NCI-H2227 (cell line): ENCODE measurements at regions not wholly inside any gene's neighbourhood (a gene's known extent, or its start where the extent isn't known, plus 50 kb on each side); places are given as distances from the start of the nearest gene placed in this dataset.

Source experiments
- DNase-seq: peaks from one replicate; lab custom pipeline; 2025; ENCODE audit not compliant: unreplicated experiment; lab: John Stamatoyannopoulos, UW

GRCh38 chr2:188848887-188849435 lies 125.2 kb upstream of the COL3A1 start:
- DNase-seq: no peak

- DNase-seq: no peak
Measured at GRCh38 chr2:188850786-188851185, 123.4 kb upstream of the COL3A1 start.

- DNase-seq: no peak
Measured at GRCh38 chr2:188851311-188851710, 122.9 kb upstream of the COL3A1 start.

GRCh38 chr2:188851826-188852225 lies 122.3 kb upstream of the COL3A1 start:
- DNase-seq: no peak

GRCh38 chr2:188852772-188853171 lies 121.4 kb upstream of the COL3A1 start:
- no peak for DNase-seq

GRCh38 chr2:188853307-188853706 lies 120.9 kb upstream of the COL3A1 start:
- no peak for DNase-seq

- DNase-seq: no peak
Measured at GRCh38 chr2:188865681-188866080, 108.5 kb upstream of the COL3A1 start.

- DNase-seq: no peak
Measured at GRCh38 chr2:188869550-188869949, 104.6 kb upstream of the COL3A1 start.

- no peak for DNase-seq
Measured at GRCh38 chr2:188870289-188870688, 103.9 kb upstream of the COL3A1 start.

GRCh38 chr2:188875104-188875503 lies 99.1 kb upstream of the COL3A1 start:
- no peak for DNase-seq

- DNase-seq: no peak
Measured at GRCh38 chr2:188878716-188879115, 95.5 kb upstream of the COL3A1 start.

GRCh38 chr2:188880740-188881139 lies 93.4 kb upstream of the COL3A1 start:
- DNase-seq: no peak

- DNase-seq: no peak
Measured at GRCh38 chr2:188881434-188881833, 92.7 kb upstream of the COL3A1 start.

- DNase-seq: no peak
Measured at GRCh38 chr2:188884046-188884445, 90.1 kb upstream of the COL3A1 start.

GRCh38 chr2:188884517-188884916 lies 89.7 kb upstream of the COL3A1 start:
- DNase-seq: no peak

GRCh38 chr2:188889187-188889586 lies 85.0 kb upstream of the COL3A1 start:
- no peak for DNase-seq

GRCh38 chr2:188890755-188891154 lies 83.4 kb upstream of the COL3A1 start:
- DNase-seq: no peak

GRCh38 chr2:188892636-188893035 lies 81.5 kb upstream of the COL3A1 start:
- no peak for DNase-seq

- DNase-seq: no peak
Measured at GRCh38 chr2:188893972-188894371, 80.2 kb upstream of the COL3A1 start.

- no peak for DNase-seq
Measured at GRCh38 chr2:188894979-188895378, 79.2 kb upstream of the COL3A1 start.

GRCh38 chr2:188897096-188897495 lies 77.1 kb upstream of the COL3A1 start:
- no peak for DNase-seq

- DNase-seq: no peak
Measured at GRCh38 chr2:188898261-188898660, 75.9 kb upstream of the COL3A1 start.

GRCh38 chr2:188902901-188903491 lies 71.2 kb upstream of the COL3A1 start:
- no peak for DNase-seq
